GM21423 (cell line): ENCODE measurements at regions not wholly inside any gene's neighbourhood (a gene's known extent, or its start where the extent isn't known, plus 50 kb on each side); places are given as distances from the start of the nearest gene placed in this dataset.
A peak's percentile ranks its signal among the peaks of the same experiment; 100 is the strongest.

ENCODE experiments used
- ATAC-seq: cut with Tn5 transposase; IDR thresholded peaks from one replicate; pipeline ENCODE4 v1.9.1; 2021; ENCODE audit warnings: mild to moderate bottlenecking, moderate library complexity; ENCODE audit not compliant: unreplicated experiment

DNA sequence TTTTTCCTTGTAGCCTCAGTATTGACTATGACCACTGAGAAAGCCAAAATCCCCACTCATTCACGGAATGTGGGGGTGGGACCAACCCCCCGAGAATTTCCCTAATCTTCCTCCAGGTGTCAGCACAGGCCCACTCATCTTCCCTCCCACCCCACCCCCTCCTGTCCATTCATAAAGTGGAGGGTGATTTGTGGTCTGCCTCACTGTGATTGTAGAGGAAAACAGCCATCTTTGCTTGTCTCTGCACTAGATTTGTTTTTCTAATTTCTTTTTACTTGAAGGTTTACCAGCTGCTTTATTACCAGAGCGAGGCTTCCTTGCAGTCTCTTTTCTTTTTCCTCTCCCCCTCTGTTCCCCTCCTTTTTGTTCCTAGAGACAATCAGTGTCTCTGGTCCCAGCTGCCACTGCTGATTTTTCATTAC is 171.8 kb downstream of the ICOS start:
- ATAC-seq: peak; percentile 39

DNA sequence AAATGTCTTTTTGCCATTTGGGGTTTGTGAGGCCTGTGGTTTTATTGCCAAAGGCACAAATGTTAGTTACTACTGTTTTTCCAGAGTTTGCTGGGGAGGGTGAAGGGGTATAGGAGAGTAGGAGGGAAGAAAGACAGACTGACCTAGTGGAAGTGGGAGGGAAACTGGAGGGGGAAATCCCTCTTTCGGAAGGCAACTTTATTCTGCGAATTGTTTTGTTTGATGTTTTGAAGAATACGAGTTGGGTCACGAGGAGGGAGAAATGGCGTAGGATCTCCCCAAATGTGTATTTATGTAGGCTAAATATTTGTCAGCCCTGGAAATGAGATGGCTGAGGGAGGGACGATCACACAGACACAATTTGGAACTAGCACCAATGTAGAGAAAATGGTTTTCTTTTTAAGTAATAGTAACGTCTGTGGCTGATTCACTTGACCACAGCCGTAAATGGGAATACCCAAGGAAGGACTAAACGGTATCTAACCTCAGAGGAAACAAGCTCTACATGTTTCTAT is 172.3 kb downstream of the ICOS start:
- ATAC-seq: no peak

DNA sequence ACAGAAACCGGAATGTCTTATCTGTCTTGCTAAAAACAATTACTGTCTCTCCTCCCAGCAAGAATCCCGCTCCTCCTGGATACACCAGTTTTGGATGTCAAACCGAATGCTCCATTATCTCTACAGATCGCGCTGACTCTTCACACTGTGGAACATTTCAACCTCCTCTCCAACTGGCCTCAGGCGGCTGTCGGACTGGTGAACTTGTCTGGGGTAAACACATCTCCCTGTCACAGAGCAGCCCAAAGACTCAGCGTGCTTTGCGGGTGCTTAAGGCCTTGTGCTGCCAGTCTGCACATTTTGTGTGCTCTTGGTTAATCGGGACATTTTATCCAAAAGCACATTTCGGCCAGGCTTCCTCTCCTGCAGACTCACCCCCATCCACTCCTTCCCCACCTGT is 173.1 kb downstream of the ICOS start:
- ATAC-seq: no peak

DNA sequence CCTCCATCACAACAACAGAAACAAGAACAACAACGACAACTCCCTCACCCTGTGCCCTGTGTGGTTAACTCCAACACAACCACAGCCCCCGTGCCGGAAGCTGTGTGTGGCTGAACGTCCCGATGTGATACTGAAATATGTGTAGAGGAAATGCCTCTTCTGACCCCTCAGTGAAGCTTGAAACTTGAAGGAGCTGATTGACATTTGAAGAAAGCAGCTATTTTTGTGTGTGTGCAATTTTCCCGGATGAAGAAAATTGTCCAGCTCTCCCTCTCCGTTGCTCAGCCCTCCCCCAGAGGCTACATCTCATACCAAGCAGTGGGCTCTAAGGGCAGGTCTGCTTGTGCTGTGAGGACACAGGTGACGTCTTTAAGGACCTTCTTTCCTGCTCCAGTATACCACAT is 173.8 kb downstream of the ICOS start:
- peak; percentile 97 for ATAC-seq

DNA sequence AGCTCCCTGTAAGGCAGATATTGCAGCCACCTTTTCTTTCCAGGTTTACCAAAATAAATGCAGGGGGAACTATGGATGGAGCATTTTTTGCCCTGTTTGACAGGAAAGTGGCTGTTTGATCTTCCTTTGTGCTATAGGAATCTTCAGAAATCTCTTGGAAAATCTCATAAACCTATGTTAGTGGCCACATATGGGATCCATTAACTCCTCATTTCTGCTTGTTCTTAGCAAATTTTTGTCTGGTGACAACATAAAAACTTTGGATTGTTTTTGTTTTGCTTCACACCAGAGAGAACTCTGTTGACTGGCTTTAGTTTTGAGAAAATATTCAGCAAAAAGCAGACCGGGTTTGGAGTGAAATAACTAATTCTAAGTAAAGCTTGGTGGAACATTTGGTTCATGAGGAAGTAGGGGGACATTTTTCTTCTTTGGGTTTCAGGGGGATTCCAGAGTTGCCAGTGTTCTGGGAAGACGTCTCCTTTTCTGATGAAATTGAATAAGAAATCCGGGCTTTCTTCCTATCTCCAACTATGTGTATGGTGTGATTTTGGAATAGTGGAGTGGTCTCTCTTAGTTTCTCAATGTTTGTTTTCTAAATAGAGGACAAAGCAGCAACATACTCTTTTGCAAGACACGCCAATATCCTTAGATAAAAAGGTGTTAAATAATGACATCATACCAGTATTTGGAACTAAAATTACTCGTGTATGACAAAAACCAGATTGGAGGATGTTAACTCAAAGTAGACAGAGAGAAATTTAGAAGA is 174.4 kb downstream of the ICOS start:
- ATAC-seq: no peak

DNA sequence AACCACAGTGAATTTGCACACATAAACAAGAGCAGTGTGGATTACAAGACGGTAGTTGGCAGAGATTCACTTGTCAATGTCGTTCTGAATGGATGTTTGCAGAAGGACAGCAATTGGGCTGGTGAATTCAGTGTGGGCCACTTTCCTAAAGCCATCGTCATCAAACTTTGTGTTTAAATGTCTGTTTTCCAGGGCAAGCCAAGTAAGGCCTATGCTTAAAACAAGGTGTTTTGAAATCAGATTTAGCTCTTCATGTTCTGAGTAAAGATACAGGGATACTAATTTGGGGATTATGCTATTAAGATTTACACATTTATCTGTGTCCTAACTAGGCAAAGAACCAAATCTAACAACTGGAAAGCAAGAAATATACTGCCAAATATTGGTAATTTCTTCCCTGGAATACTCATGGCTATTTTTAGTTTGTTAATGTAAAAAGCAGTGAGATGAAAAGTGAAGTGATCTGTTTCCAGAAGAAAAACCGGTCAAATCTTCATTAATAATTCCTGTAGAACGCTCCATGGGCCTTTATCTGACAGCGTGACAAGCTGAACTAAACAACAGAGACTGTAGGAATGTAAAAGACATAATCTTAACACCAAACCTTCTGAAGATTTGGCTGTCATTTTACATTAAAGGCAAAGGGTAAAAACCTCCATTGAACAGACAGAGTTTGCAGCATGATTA is 175.7 kb downstream of the ICOS start:
- ATAC-seq: no peak

DNA sequence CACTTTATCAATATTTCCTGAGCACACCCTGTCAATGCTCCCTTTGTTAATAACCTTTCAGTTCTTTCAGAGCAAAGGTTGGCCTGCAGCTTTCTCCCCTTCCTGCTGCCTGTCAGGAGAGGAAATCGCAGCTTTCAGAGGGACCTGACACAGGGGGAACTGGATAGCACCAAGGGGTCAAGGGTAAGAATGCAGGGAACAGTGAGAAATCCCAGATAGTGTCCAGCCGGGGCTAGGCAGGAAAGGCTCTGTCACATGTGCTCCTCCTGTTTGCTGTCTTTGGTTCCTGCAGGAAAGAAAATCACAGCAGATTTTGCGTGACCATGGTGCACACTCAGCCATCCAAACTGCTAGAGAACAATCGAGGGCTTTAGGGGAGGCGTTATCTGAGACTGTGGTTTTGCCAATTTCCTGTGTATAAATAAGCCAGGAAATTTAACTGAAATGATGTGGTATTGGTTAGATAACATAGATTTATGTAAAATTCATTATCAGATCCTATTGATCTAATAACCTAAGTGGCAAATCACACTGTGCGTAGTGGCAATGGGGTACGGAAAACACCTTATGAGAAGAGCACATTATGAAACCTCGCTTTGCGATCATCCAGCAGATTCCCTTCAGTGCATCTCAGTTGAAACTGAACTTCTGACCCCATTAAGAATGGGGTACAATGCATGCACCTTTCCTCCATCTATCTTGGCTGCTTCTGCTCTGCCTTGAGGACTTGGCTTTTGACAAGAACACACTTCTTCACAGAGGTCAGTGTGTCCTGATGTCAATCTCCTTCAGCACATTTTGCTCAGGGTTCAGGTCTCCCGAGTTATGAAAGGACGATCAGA is 178.0 kb downstream of the ICOS start:
- no peak for ATAC-seq

DNA sequence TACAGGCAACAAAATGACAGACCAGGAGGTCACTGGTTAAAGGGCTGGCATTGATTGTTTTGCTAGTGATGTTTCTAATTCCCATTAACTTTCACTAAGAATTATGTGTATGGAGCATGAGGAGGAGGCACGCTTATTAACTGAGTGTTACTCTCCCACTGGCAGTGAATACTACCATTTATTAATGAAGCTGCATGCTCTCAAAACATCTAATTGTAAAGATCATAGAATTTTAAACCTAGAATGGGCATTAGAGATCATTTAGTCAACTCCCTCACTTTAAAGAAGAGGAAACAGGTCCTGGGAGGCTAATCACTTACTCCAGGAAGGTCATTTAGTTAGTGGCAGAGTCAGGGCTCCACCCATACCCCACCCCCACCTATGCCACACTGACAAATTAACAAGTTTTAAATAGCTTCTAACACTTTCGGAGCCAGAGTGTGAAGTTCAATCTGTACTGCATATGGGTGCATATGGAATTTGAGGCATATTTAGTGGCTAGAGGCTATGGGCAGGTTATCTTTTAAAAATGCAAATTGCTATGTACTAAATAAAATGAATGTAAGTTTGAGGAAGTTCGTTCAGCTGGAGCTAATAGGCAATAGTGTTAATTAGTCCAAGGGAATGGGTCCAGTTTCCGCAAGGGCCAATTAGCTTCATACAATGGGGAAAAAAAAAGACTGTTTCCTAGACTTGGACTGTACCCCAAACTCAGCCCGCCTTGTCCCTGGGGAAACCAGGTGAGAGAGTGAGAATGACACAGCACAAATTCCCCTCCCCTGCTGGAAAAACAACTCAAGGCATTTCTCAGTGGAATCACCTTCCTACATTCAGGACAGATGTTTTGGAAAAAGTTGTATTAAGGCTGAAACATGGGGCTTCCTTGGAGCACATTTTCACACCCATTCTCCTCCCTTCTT is 178.8 kb downstream of the ICOS start:
- ATAC-seq: no peak

DNA sequence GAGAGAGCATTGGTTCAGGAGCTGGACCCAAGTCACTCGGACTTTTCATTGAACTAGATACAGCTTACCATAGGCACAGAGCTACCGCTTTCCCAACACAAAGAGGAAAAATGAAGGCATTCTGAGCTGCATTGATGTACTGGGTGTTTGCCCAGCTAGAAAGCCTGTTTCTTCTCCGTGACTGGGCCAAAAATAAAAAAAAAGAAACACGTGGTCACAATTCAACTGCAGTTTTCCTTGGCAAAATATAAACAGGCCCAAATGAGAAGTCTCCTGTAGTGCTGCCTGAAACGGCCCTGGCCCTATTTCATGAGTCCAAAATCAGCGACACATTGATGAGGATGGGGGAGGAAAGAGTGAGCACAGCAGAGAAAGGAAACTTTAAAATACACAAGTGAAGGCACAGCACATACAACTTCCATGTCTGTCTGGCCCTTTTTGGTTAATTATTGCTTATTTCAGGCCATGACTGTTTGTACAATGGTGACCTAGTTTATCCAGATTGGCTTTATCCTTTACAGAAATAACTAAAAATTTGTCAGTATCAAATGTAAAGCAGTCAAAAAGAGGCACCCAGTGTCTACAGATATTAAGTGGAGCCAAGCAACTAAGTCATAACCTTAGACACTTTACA is 179.7 kb downstream of the ICOS start:
- ATAC-seq: no peak

DNA sequence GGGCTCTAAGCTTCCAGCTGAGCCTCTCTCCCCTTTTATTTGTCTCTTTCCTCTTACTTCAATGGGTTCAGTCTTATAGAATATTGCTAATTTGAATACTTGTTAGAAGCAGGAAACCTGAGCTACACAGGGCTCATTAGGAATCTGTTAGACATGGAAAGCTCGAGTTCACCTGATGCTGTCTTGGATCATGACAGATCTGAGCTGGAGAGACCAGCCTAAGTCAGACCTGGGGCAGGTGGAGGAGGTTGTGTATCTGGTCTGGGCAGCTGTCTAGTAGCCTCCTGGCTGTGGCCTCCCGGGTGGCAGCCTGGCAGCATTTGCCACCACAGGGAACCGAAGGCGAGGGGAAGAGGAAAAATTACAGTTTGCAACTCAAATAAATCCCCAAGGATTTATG is 185.9 kb downstream of the ICOS start:
- ATAC-seq: no peak

DNA sequence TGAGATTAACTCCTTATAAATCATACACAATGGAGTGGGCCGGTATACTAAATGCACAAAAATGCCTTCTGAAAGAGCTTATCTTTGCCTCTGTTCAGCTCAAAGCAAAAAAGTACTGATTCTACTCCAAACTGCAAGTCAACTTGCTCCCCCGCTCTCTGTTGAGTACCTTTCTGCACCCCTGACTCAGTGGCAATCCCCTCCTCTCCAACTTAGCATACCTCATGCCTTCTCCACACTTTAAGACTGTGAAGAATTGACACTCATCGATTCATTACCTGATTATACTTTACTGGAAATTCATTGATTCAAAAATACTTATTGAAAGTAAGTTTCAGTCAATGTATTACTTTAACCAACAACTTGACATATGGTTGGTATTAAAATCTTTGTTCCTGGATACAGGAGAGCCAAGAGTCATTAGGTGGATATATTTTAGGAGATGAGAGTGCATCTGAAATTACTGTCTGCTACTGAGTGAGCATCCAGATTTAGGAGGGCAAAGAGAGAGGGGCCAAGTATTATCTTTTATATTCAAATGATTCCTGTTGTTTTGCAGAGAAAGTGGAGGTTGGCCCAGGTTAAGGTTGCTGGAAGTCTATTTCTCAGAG is 187.7 kb downstream of the ICOS start:
- no peak for ATAC-seq

DNA sequence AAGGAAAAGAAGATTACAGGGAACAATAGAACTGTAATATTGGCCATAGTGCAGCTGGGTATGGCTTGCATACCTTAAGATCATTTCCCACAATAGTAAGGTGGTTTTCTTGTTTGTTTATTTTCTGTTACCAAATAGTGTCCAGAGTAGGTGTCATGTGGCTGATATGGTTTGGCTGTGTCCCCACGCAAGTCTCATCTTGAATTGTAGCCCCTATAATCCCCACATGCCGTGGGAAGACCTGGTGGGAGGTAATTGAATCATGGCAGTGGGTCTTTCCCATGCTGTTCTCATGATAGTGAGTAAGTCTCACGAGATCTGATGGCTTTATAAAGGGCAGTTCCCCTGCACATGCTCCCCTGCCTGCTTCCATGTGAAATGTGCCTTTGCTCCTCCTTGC is 190.1 kb downstream of the ICOS start:
- no peak for ATAC-seq

DNA sequence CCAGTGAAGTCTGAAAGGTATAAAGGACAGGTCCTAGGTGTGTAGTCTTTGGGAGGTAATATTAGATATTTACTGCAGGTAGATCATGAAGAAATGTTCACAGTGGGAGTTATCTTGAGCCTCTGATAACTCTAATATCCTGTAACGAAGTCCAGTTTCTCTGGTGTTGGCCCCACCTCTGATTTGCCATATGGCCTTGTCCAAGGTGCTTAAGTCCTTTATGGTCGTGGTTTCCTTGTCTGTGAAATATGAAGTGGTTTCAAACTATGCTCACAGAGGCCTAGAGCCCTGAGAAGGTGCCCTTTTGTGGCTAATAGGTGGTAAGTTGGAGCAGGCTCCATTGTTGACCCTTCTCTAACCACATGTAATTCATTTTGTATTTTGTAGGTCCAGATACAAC is 190.7 kb downstream of the ICOS start:
- ATAC-seq: no peak

DNA sequence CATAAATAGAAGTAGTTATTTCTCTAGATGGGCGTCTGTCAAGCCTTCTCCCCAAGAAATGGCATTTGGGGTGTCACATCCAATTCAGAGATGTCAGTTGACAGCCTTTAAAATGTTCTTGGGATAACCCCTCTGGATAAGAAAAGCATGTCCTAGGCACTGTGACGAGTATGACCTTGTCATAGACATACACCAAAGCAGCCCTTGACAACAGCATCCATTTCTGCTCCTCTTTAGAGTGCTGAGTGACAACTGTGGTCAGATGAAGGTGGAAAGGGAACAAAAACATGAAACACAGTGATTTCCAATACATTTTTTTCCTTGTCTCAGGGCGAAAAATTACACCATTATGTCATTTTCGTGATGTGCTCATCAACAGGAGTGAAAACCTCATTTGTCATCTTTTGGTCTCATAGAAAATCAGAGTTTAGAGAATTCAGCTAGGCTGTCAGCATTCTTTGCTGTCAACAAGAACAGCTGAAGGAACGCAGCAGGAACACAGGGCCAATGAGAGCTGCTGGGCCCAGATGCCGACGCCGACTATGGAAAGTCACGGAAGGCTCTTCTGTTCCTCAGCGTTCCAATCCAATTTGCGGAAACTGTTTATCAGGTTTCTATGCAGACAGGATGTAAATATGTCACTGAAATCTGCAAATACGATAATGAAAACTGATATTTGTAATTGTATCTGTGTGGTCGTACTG is 193.2 kb downstream of the ICOS start:
- ATAC-seq: no peak

DNA sequence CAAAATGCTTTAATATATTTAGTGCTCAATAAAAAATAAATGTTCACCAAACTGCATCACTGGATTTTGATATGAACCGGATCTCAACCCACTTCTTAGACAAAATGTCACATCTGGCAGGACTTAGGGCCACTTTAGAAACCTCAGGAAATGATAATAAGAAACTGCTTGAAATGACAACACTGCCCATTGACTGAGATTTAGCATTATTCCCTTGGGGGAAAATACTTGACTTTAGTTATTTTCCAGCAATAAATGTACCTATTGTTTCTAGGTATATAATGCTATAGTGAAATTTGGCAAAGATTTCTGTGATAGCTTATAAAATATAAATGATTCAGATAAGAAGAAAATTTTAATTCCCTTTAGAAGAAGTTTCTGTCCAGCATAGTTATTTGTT is 195.1 kb downstream of the ICOS start:
- no peak for ATAC-seq

DNA sequence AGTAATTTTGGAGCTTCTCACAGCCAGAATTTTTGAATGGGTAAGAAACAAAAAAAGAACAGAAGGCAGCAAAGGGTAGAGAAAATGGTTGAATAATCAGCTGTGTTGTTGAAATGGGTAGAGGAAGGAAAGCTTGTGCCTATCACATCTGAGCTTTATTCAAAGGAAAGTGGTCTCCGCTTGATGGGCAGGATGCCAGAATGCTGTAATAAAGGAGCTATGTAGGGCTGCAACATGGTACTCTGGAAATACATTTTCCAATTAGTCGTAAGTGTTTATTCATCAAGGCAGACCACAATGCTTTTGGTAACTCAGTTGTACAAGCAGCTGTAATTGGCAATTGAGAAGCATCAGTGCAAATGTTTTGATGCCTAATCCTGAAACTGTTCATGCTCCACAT is 196.9 kb downstream of the ICOS start:
- ATAC-seq: no peak

DNA sequence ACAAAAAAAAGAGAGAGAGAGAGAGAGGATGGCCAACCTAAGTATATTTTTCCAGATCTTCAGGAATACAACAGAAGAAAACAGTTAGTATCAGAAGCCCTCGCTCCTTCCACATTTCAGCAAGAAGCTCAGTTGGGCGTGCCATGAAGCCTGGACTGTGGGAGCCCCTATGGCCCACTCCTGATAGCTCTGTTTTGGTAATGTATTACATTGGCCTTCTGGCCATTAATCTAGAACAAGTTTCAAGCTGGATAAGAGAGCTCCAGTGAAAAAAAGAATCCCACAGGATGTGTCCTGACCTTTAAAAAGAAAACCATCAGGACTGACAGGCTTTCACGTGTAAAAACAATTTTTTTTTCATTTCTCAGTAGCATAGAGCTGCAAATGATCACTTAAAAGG is 197.9 kb downstream of the ICOS start:
- no peak for ATAC-seq

DNA sequence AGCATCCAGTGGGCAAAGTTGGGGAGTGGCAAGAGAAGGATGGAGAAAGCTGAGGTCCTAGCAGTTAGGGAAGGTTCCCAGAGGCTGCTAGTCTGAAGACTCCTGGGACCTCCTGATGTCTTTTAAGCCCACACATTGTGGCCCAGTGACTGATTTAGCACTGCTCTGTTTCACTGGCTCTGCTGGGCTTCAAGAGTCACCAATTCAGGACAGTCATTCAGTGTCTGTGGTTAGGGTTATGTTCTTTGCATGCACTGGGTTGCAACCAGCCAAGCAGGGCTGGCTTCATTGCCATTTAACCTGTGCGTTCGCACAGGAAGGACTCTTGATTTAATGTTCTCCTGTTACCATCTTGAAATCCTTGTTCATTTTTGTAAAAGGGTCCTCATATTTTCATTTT is 199.2 kb downstream of the ICOS start:
- no peak for ATAC-seq

DNA sequence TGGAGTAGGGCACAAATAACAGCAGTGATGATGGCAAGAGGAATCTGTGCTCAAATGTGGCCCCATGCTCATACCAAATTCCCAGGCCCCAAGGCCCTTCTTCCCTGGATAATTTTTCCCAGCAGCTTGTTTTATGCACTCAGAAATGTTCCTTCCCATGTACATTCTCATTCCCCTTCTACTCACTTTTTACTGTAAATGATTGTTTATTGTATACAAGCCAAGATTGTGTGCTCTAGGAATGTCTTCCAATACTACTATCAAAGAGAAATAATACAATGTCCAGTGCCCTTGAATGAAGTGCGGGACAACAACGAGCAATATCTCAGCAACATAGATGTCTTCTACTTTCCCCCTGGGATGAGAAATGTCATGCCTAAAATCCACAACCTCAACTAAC is 201.6 kb downstream of the ICOS start:
- no peak for ATAC-seq
